GM10266 (cell line): ENCODE measurements at regions not wholly inside any gene's neighbourhood (a gene's known extent, or its start where the extent isn't known, plus 50 kb on each side); places are given as distances from the start of the nearest gene placed in this dataset.
A peak's percentile ranks its signal among the peaks of the same experiment; 100 is the strongest.

Experiments
- DNase-seq: peaks from one replicate; pipeline ENCODE4 v3.0.0; 2012; ENCODE audit errors: extremely low spot score
- TF ChIP-seq, protein P1 (sequence below): IDR thresholded peaks from 2 replicates; pipeline ENCODE4 v1.5.1; 2012; ENCODE audit warnings: mild to moderate bottlenecking, low read depth; ENCODE audit not compliant: control insufficient read depth, insufficient read depth; ENCODE audit errors: missing control alignments

GRCh38 chr3:165903885-165904630 is 66.8 kb upstream of the BCHE start:
- TF ChIP-seq, protein P1, sequence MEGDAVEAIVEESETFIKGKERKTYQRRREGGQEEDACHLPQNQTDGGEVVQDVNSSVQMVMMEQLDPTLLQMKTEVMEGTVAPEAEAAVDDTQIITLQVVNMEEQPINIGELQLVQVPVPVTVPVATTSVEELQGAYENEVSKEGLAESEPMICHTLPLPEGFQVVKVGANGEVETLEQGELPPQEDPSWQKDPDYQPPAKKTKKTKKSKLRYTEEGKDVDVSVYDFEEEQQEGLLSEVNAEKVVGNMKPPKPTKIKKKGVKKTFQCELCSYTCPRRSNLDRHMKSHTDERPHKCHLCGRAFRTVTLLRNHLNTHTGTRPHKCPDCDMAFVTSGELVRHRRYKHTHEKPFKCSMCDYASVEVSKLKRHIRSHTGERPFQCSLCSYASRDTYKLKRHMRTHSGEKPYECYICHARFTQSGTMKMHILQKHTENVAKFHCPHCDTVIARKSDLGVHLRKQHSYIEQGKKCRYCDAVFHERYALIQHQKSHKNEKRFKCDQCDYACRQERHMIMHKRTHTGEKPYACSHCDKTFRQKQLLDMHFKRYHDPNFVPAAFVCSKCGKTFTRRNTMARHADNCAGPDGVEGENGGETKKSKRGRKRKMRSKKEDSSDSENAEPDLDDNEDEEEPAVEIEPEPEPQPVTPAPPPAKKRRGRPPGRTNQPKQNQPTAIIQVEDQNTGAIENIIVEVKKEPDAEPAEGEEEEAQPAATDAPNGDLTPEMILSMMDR: no peak
- DNase-seq: no peak

DNA sequence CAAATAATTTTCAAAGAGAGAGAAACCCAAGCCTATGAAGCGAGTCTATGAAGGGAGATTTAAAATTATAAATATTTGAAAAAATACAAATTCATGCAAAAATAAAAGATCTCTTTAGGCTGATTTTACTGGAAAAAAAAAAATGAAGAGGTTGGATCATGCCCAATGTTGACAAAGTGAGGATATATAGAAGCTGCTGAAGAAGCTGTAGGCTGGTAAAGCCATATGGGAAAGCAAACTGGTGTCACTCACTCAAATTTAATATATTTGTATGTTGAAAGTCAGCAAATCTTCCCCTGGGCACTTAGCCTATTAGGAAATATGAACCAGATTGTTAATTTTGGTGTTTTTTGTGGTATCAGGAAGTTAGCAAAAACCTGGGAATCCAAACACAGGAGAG is 61.8 kb upstream of the BCHE start:
- no peak for DNase-seq
- TF ChIP-seq, protein P1: no peak

GRCh38 chr3:165897137-165897536 is 59.9 kb upstream of the BCHE start:
- TF ChIP-seq, protein P1: no peak

GRCh38 chr3:165895919-165896318 is 58.7 kb upstream of the BCHE start:
- no peak for DNase-seq
- TF ChIP-seq, protein P1: peak; percentile 36

More at GRCh38 chr3:165897137-165897536, 59.9 kb upstream of the BCHE start:
- no peak for DNase-seq

- no peak for DNase-seq
- TF ChIP-seq, protein P1: no peak
Measured at GRCh38 chr3:165892565-165892964, 55.3 kb upstream of the BCHE start.
